ENCODE measurements at regions not wholly inside any gene's neighbourhood (a gene's known extent, or its start where the extent isn't known, plus 50 kb on each side); places are given as distances from the start of the nearest gene placed in this dataset.

DNA sequence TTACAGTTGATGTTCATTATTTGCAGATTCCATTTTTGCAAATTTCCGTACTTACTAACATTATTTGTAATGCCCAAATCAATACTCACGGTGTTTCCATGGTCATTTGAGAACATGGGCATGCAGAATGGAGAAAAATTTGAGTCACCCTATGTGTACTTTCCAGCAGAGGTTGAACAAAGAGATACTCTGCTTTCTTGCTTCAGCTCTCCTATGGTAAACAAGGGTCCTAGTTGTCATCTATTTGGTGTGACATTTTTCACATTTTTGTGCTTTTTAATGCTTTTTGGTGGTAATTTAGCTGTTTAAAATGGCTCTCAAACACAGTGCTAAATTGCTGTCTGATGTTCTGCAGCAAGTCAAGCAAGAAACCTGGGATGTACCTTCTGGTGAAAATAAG, 444.4 kb upstream of the CELF4 start:
- ChIA-PET CTCF (no interaction called here), RAD21 (ENCODE audit: unreplicated experiment) (no interaction called here), SMC1A (ENCODE audit: uncharacterized antibody, unreplicated experiment) (no interaction called here), POLR2A (no interaction called here)
- no peaks in the 10 kb centered on the region for H3K27me3 ChIP-seq (replicated peaks in 1 of 2; ENCODE audit: control insufficient read depth in 2 of 2, insufficient read depth in 2 of 2, low read length in 1 of 2)
- no TSS peak for BruUV-seq (replicated peaks)
- no peaks in the 10 kb centered on the region for H3K36me3 ChIP-seq (ENCODE audit: control insufficient read depth in 2 of 2, insufficient read depth in 2 of 2, low read length in 1 of 2)
- FAIRE-seq (no peak), DNase-seq (ENCODE audit: low read depth, low spot score) (no peak), ATAC-seq (no peak)
- H3K9me3 ChIP-seq (replicated peaks; ENCODE audit: control insufficient read depth, insufficient read depth, low read length), result no peaks in the 10 kb centered on the region
- H3K4me1 ChIP-seq (ENCODE audit: control insufficient read depth, insufficient read depth, low read length), result no peaks in the 10 kb centered on the region
- H4K20me1 ChIP-seq (ENCODE audit: control insufficient read depth, insufficient read depth), result no peaks in the 10 kb centered on the region
- WGBS (ENCODE audit: insufficient coverage, insufficient replicate concordance, low lambda C conversion rate, missing lambda C conversion rate), result 0% methylated on average over 2 of the region's 2 CpGs
- H3K4me2 ChIP-seq (ENCODE audit: control insufficient read depth, insufficient read depth), result no peak overlapping the region
- H2AFZ ChIP-seq (ENCODE audit: control insufficient read depth, low read depth, low read length), result no peak overlapping the region
- TF ChIP-seq POU2F2 (IDR thresholded peaks at IDR 0.05; ENCODE audit: borderline replicate concordance, low read depth, low read length) (no peak), ATF3 (IDR thresholded peaks at IDR 0.05; ENCODE audit: borderline replicate concordance, extremely low read depth, low read depth, low read length) (no peak), ZBTB40 (IDR thresholded peaks at IDR 0.05; ENCODE audit: borderline replicate concordance) (no peak), GATAD2B (conservative IDR thresholded peaks at IDR 0.05; ENCODE audit: low read depth) (no peak), MEF2B (IDR thresholded peaks at IDR 0.05; ENCODE audit: partially characterized antibody, poor library complexity, severe bottlenecking) (no peak), RELA (IDR thresholded peaks at IDR 0.05; ENCODE audit: borderline replicate concordance, partially characterized antibody) (no peak), BRCA1 (IDR thresholded peaks at IDR 0.05; ENCODE audit: low read depth, low read length) (no peak), NR2C1 (IDR thresholded peaks at IDR 0.05) (no peak), TARDBP (IDR thresholded peaks at IDR 0.05; ENCODE audit: borderline replicate concordance) (no peak)
- TF ChIP-seq, protein P1, sequence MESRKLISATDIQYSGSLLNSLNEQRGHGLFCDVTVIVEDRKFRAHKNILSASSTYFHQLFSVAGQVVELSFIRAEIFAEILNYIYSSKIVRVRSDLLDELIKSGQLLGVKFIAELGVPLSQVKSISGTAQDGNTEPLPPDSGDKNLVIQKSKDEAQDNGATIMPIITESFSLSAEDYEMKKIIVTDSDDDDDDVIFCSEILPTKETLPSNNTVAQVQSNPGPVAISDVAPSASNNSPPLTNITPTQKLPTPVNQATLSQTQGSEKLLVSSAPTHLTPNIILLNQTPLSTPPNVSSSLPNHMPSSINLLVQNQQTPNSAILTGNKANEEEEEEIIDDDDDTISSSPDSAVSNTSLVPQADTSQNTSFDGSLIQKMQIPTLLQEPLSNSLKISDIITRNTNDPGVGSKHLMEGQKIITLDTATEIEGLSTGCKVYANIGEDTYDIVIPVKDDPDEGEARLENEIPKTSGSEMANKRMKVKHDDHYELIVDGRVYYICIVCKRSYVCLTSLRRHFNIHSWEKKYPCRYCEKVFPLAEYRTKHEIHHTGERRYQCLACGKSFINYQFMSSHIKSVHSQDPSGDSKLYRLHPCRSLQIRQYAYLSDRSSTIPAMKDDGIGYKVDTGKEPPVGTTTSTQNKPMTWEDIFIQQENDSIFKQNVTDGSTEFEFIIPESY (IDR thresholded peaks at IDR 0.05), result no peak
- TF ChIP-seq, protein P2, sequence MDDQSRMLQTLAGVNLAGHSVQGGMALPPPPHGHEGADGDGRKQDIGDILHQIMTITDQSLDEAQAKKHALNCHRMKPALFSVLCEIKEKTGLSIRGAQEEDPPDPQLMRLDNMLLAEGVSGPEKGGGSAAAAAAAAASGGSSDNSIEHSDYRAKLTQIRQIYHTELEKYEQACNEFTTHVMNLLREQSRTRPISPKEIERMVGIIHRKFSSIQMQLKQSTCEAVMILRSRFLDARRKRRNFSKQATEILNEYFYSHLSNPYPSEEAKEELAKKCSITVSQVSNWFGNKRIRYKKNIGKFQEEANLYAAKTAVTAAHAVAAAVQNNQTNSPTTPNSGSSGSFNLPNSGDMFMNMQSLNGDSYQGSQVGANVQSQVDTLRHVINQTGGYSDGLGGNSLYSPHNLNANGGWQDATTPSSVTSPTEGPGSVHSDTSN (IDR thresholded peaks at IDR 0.05; ENCODE audit: insufficient replicate concordance, low read depth, low read length), result no peak
- in situ Hi-C loops (cut with MboI) (no loop called here), intact Hi-C loops (cut with micrococcal nuclease; ENCODE audit: unreplicated experiment) (no loop called here)
- H3K79me2 ChIP-seq (ENCODE audit: control insufficient read depth, insufficient read depth, low read length), result no peaks in the 10 kb centered on the region
- H3K27ac ChIP-seq (ENCODE audit: control insufficient read depth, insufficient read depth), result no peak overlapping the region
- no peak overlapping the region for H3K9ac ChIP-seq (ENCODE audit: control insufficient read depth, insufficient read depth, low read length)
- no peak overlapping the region for H3K4me3 ChIP-seq

Data from GM12878 (cell line).